ENCODE measurements at regions not wholly inside any gene's neighbourhood (a gene's known extent, or its start where the extent isn't known, plus 50 kb on each side); places are given as distances from the start of the nearest gene placed in this dataset.

GRCh38 chr11:116219171-116219635 is 553.6 kb downstream of the BUD13 start:
- Histone ChIP-seq H3K4me1 (replicated peaks in 1 of 2) (no peaks in the 10 kb centered on the region), H3K27me3 (no peaks in the 10 kb centered on the region), H3K36me3 (replicated peaks in 1 of 2) (no peaks in the 10 kb centered on the region), H3K27ac (no peak overlapping the region), H3K4me3 (no peak overlapping the region), H3K9me3 (replicated peaks in 1 of 3) (no peaks in the 10 kb centered on the region)
- intact Hi-C loops (cut with DNase I), result no loop called here
- no peak for DNase-seq
- WGBS, 4 donors, result 65 to 76% (median 69%) methylated on average over 5 of the region's 5 CpGs
- TF ChIP-seq POLR2A (IDR thresholded peaks at IDR 0.05) (no peak), CTCF (IDR thresholded peaks at IDR 0.05) (no peak)

GRCh38 chr11:116217441-116217840 is 555.3 kb downstream of the BUD13 start:
- 83 to 100% (median 92%) methylated on average over 1 of the region's 1 CpG for WGBS, 4 donors
- DNase-seq, result no peak
- Histone ChIP-seq H3K27me3 (no peaks in the 10 kb centered on the region), H3K4me1 (replicated peaks in 1 of 2) (no peaks in the 10 kb centered on the region), H3K4me3 (no peak overlapping the region), H3K27ac (no peak overlapping the region), H3K9me3 (replicated peaks in 1 of 3) (no peaks in the 10 kb centered on the region), H3K36me3 (replicated peaks in 1 of 2) (no peaks in the 10 kb centered on the region)
- intact Hi-C loops (cut with DNase I), result no loop called here
- TF ChIP-seq POLR2A (IDR thresholded peaks at IDR 0.05) (no peak), CTCF (IDR thresholded peaks at IDR 0.05) (no peak)

- H3K36me3 ChIP-seq (replicated peaks in 1 of 2), result no peaks in the 10 kb centered on the region
- H3K9me3 ChIP-seq (replicated peaks in 1 of 3), result no peaks in the 10 kb centered on the region
- no peaks in the 10 kb centered on the region for H3K4me1 ChIP-seq (replicated peaks in 1 of 2)
- no peaks in the 10 kb centered on the region for H3K27me3 ChIP-seq
- H3K4me3 ChIP-seq, result no peak overlapping the region
- peak; percentile 41 to 71 (median 58) for TF ChIP-seq CTCF (IDR thresholded peaks at IDR 0.05)
- TF ChIP-seq POLR2A (IDR thresholded peaks at IDR 0.05), result no peak
- WGBS, 4 donors, result 4 to 43% (median 36%) methylated on average over 6 of the region's 6 CpGs
- peak; percentile 22 to 67 (median 49) for DNase-seq
- intact Hi-C loops (cut with DNase I), result no loop called here
- no peak overlapping the region for H3K27ac ChIP-seq
Measured at GRCh38 chr11:116217006-116217405, 555.8 kb downstream of the BUD13 start.

- Histone ChIP-seq H3K9me3 (replicated peaks in 1 of 3) (no peaks in the 10 kb centered on the region), H3K4me1 (replicated peaks in 1 of 2) (no peaks in the 10 kb centered on the region), H3K36me3 (replicated peaks in 1 of 2) (no peaks in the 10 kb centered on the region), H3K4me3 (no peak overlapping the region), H3K27me3 (no peaks in the 10 kb centered on the region), H3K27ac (no peak overlapping the region)
- intact Hi-C loops (cut with DNase I), result no loop called here
- TF ChIP-seq CTCF (IDR thresholded peaks at IDR 0.05), result no peak
- no peak for TF ChIP-seq POLR2A (IDR thresholded peaks at IDR 0.05)
- WGBS, 4 donors, result 80 to 89% (median 86%) methylated on average over 4 of the region's 4 CpGs
- DNase-seq, result no peak
Measured at GRCh38 chr11:116215471-116216113, 557.2 kb downstream of the BUD13 start.
